ENCODE measurements at regions not wholly inside any gene's neighbourhood (a gene's known extent, or its start where the extent isn't known, plus 50 kb on each side); places are given as distances from the start of the nearest gene placed in this dataset.

GRCh38 chrX:19272452-19272851 is 71.3 kb upstream of the PDHA1 start:
- H3K4me3 ChIP-seq (ENCODE audit: low read length): no peak overlapping the region
- DNase-seq (ENCODE audit: low read depth): peak; percentile 6
- no peak for TF ChIP-seq CTCF (conservative IDR thresholded peaks at IDR 0.05; ENCODE audit: low read length)

- H3K4me3 ChIP-seq (ENCODE audit: low read length): no peak overlapping the region
- no peak for TF ChIP-seq CTCF (conservative IDR thresholded peaks at IDR 0.05; ENCODE audit: low read length)
- DNase-seq (ENCODE audit: low read depth): no peak
Observed at GRCh38 chrX:19280636-19281035, 63.1 kb upstream of the PDHA1 start.

- H3K4me3 ChIP-seq (ENCODE audit: low read length): no peak overlapping the region
- DNase-seq (ENCODE audit: low read depth): no peak
- no peak for TF ChIP-seq CTCF (conservative IDR thresholded peaks at IDR 0.05; ENCODE audit: low read length)
Observed at GRCh38 chrX:19281256-19281655, 62.5 kb upstream of the PDHA1 start.

- DNase-seq (ENCODE audit: low read depth): no peak
- no peak overlapping the region for H3K4me3 ChIP-seq (ENCODE audit: low read length)
- TF ChIP-seq CTCF (conservative IDR thresholded peaks at IDR 0.05; ENCODE audit: low read length): no peak
Observed at GRCh38 chrX:19283597-19284339, 60.0 kb upstream of the PDHA1 start.

- DNase-seq (ENCODE audit: low read depth): no peak
- H3K4me3 ChIP-seq (ENCODE audit: low read length): no peak overlapping the region
- TF ChIP-seq CTCF (conservative IDR thresholded peaks at IDR 0.05; ENCODE audit: low read length): no peak
Observed at GRCh38 chrX:19285857-19286256, 57.9 kb upstream of the PDHA1 start.

GRCh38 chrX:19291086-19291485 is 52.6 kb upstream of the PDHA1 start:
- H3K4me3 ChIP-seq (ENCODE audit: low read length): no peak overlapping the region
- DNase-seq (ENCODE audit: low read depth): no peak
- no peak for TF ChIP-seq CTCF (conservative IDR thresholded peaks at IDR 0.05; ENCODE audit: low read length)

- no peak overlapping the region for H3K4me3 ChIP-seq (ENCODE audit: low read length)
- no peak for DNase-seq (ENCODE audit: low read depth)
- TF ChIP-seq CTCF (conservative IDR thresholded peaks at IDR 0.05; ENCODE audit: low read length): no peak
Observed at GRCh38 chrX:19293606-19294325, 50.0 kb upstream of the PDHA1 start.

All from AG10803 (cell line).